H1 (cell line): ENCODE measurements at regions not wholly inside any gene's neighbourhood (a gene's known extent, or its start where the extent isn't known, plus 50 kb on each side); places are given as distances from the start of the nearest gene placed in this dataset.

Source experiments
- CEBPB ChIP-seq: IDR thresholded peaks from 2 replicates; pipeline ENCODE4 v1.6.1; 2012; ENCODE audit warnings: low read depth, low read length
- EP300 ChIP-seq, 2 experiments: IDR thresholded peaks; 1 replicate in 1 of 2; 2 replicates in 1 of 2; pipeline ENCODE4 v1.6.1; 2011 to 2012; ENCODE audit warnings: low read depth in 2 of 2, low read length in 2 of 2, mild to moderate bottlenecking in 2 of 2, borderline replicate concordance in 1 of 2, inconsistent platforms in 1 of 2, moderate library complexity in 1 of 2
- JUN ChIP-seq: IDR thresholded peaks from 2 replicates; pipeline ENCODE4 v1.6.1; 2011; ENCODE audit warnings: low read depth, mild to moderate bottlenecking, improper control_type of control experiment, low read length
- NRF1 ChIP-seq: IDR thresholded peaks from 2 replicates; pipeline ENCODE4 v1.6.1; 2011; ENCODE audit warnings: mild to moderate bottlenecking, low read depth, low read length, improper control_type of control experiment
- SAP30 ChIP-seq: fragments of 300-600 bp; sonication (generic); IDR thresholded peaks from 2 replicates; pipeline ENCODE4 v1.7.1; 2012; ENCODE audit warnings: low read length, moderate library complexity, mild to moderate bottlenecking, inconsistent platforms; ENCODE audit not compliant: insufficient read depth, insufficient replicate concordance
- SRF ChIP-seq: IDR thresholded peaks from 2 replicates; pipeline ENCODE4 v1.6.1; 2011; ENCODE audit warnings: mild to moderate bottlenecking, low read depth, low read length, moderate library complexity
- TF ChIP-seq, protein P1 (sequence below), 3 experiments: IDR thresholded peaks; 1 replicate in 2 of 3; 2 replicates in 1 of 3; pipeline versions ENCODE4 v1.5.1 to v1.6.1; 2011; ENCODE audit warnings: low read length in 3 of 3, mild to moderate bottlenecking in 3 of 3, inconsistent platforms in 2 of 3, low read depth in 1 of 3, moderate library complexity in 1 of 3; ENCODE audit not compliant: insufficient read depth in 1 of 3; ENCODE audit errors: control extremely low read depth in 1 of 3

DNA sequence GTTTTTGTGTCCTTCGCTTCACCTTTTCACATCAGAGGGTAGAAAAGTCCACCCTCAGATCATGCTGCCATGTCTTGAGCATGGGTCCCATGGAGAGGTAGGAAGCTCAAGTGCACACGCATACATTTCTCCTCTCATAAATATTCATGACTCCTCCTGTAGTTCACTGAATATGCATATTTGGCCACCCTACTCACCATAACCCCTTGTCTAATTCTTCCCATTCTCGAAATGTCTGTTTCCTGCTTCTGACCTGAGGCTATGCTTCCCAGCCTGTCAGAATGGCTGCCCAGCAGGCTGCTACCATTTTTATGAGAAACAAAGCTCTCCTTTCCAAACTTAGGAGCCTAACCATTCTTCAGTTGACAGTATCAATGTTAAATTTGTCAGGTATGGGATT is 86.5 kb downstream of the ADRA2C start:
- TF ChIP-seq SAP30 = no peak
- no peak for TF ChIP-seq CEBPB
- TF ChIP-seq, protein P1, sequence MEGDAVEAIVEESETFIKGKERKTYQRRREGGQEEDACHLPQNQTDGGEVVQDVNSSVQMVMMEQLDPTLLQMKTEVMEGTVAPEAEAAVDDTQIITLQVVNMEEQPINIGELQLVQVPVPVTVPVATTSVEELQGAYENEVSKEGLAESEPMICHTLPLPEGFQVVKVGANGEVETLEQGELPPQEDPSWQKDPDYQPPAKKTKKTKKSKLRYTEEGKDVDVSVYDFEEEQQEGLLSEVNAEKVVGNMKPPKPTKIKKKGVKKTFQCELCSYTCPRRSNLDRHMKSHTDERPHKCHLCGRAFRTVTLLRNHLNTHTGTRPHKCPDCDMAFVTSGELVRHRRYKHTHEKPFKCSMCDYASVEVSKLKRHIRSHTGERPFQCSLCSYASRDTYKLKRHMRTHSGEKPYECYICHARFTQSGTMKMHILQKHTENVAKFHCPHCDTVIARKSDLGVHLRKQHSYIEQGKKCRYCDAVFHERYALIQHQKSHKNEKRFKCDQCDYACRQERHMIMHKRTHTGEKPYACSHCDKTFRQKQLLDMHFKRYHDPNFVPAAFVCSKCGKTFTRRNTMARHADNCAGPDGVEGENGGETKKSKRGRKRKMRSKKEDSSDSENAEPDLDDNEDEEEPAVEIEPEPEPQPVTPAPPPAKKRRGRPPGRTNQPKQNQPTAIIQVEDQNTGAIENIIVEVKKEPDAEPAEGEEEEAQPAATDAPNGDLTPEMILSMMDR (IDR thresholded peaks at IDR 0.05; ENCODE audit: control extremely low read depth in 1 of 3, insufficient read depth in 1 of 3, low read depth in 1 of 3, low read length in 3 of 3) = no peak
- TF ChIP-seq SRF = no peak
- TF ChIP-seq JUN = no peak
- TF ChIP-seq NRF1 = no peak
- no peak for TF ChIP-seq EP300 (IDR thresholded peaks at IDR 0.05; ENCODE audit: borderline replicate concordance in 1 of 2, low read depth in 2 of 2, low read length in 2 of 2)
